Central memory CD8-positive, alpha-beta T cell (primary cell): ENCODE measurements at regions not wholly inside any gene's neighbourhood (a gene's known extent, or its start where the extent isn't known, plus 50 kb on each side); places are given as distances from the start of the nearest gene placed in this dataset.
"Not testable (repeated sequence)": the region's sequence is repeated elsewhere in the genome, so short reads cannot be mapped to it uniquely, and the experiment has no call there.

Experiments used
- ATAC-seq: fragments of 150-1000 bp; cut with Tn5 transposase; replicated peaks from 2 replicates; pipeline ENCODE4 v1.10.0; 2022; ENCODE audit warnings: mild to moderate bottlenecking, moderate FRiP score, moderate number of reproducible peaks; ENCODE audit not compliant: poor library complexity, severe bottlenecking; ENCODE audit errors: extremely low read depth
- DNase-seq, 2 donors: peaks; one replicate each; pipeline ENCODE4 v3.0.0; 2021; ENCODE audit warnings: low spot score in 2 of 2
- H3K27ac Mint-ChIP-seq: one replicate; pipeline ENCODE4 v1.8.0; 2022; ENCODE audit warnings: low read depth, mild to moderate bottlenecking, moderate library complexity, mixed read lengths
- H3K27me3 Mint-ChIP-seq: one replicate; pipeline ENCODE4 v1.8.0; 2022; ENCODE audit warnings: mixed read lengths
- H3K36me3 Mint-ChIP-seq: one replicate; pipeline ENCODE4 v1.8.0; 2022; ENCODE audit warnings: mild to moderate bottlenecking, moderate library complexity, mixed read lengths; ENCODE audit not compliant: insufficient read depth
- H3K4me1 Mint-ChIP-seq: one replicate; pipeline ENCODE4 v1.8.0; 2022; ENCODE audit warnings: mixed read lengths
- H3K4me3 Mint-ChIP-seq: one replicate; pipeline ENCODE4 v1.8.0; 2022; ENCODE audit warnings: mild to moderate bottlenecking, moderate library complexity, mixed read lengths
- H3K9me3 Mint-ChIP-seq: one replicate; pipeline ENCODE4 v1.8.0; 2022; ENCODE audit warnings: mixed read lengths

GRCh38 chrX:40371376-40371775 lies 209.4 kb upstream of the ATP6AP2 start:
- no peak for ATAC-seq
- H3K4me3 Mint-ChIP-seq, result no peak overlapping the region

GRCh38 chrX:40368611-40369061 lies 212.1 kb upstream of the ATP6AP2 start:
- H3K4me1 Mint-ChIP-seq, result no peaks in the 10 kb centered on the region
- H3K27ac Mint-ChIP-seq, result no peak overlapping the region
- H3K36me3 Mint-ChIP-seq, result no peaks in the 10 kb centered on the region
- no peak for DNase-seq
- no peak for ATAC-seq
- no peaks in the 10 kb centered on the region for H3K9me3 Mint-ChIP-seq
- no peaks in the 10 kb centered on the region for H3K27me3 Mint-ChIP-seq
- no peak overlapping the region for H3K4me3 Mint-ChIP-seq

More at GRCh38 chrX:40371376-40371775, 209.4 kb upstream of the ATP6AP2 start:
- no peaks in the 10 kb centered on the region for H3K4me1 Mint-ChIP-seq
- no peaks in the 10 kb centered on the region for H3K36me3 Mint-ChIP-seq
- H3K27ac Mint-ChIP-seq, result no peak overlapping the region
- no peak for DNase-seq
- no peaks in the 10 kb centered on the region for H3K9me3 Mint-ChIP-seq
- H3K27me3 Mint-ChIP-seq, result no peaks in the 10 kb centered on the region

- DNase-seq (no peak), ATAC-seq (no peak)
- Mint-ChIP-seq H3K27me3 (no peaks in the 10 kb centered on the region), H3K4me1 (no peaks in the 10 kb centered on the region), H3K4me3 (no peak overlapping the region), H3K9me3 (no peaks in the 10 kb centered on the region), H3K36me3 (no peaks in the 10 kb centered on the region), H3K27ac (no peak overlapping the region)
Observed at GRCh38 chrX:40366661-40367060, 214.1 kb upstream of the ATP6AP2 start.

GRCh38 chrX:40362291-40362690 lies 218.5 kb upstream of the ATP6AP2 start:
- DNase-seq, H3K36me3 Mint-ChIP-seq, H3K27ac Mint-ChIP-seq, H3K9me3 Mint-ChIP-seq, H3K27me3 Mint-ChIP-seq, H3K4me3 Mint-ChIP-seq, ATAC-seq, H3K4me1 Mint-ChIP-seq: not testable (repeated sequence)

- ATAC-seq (no peak), DNase-seq (no peak)
- no peak overlapping the region for H3K27ac Mint-ChIP-seq
- no peaks in the 10 kb centered on the region for H3K36me3 Mint-ChIP-seq
- H3K4me1 Mint-ChIP-seq, result no peaks in the 10 kb centered on the region
- no peaks in the 10 kb centered on the region for H3K9me3 Mint-ChIP-seq
- no peaks in the 10 kb centered on the region for H3K27me3 Mint-ChIP-seq
- no peak overlapping the region for H3K4me3 Mint-ChIP-seq
Observed at GRCh38 chrX:40360557-40360956, 220.2 kb upstream of the ATP6AP2 start.

GRCh38 chrX:40359593-40359992 lies 221.2 kb upstream of the ATP6AP2 start:
- Mint-ChIP-seq H3K9me3 (no peaks in the 10 kb centered on the region), H3K4me1 (no peaks in the 10 kb centered on the region), H3K27ac (no peak overlapping the region), H3K4me3 (no peak overlapping the region), H3K36me3 (no peaks in the 10 kb centered on the region), H3K27me3 (no peaks in the 10 kb centered on the region)
- ATAC-seq, result no peak
- DNase-seq, result no peak

GRCh38 chrX:40358994-40359393 lies 221.8 kb upstream of the ATP6AP2 start:
- H3K9me3 Mint-ChIP-seq, result no peaks in the 10 kb centered on the region
- no peak for DNase-seq
- H3K27ac Mint-ChIP-seq, result no peak overlapping the region
- no peak for ATAC-seq
- H3K27me3 Mint-ChIP-seq, result no peaks in the 10 kb centered on the region
- no peak overlapping the region for H3K4me3 Mint-ChIP-seq
- no peaks in the 10 kb centered on the region for H3K36me3 Mint-ChIP-seq
- H3K4me1 Mint-ChIP-seq, result no peaks in the 10 kb centered on the region

GRCh38 chrX:40349251-40349650 lies 231.5 kb upstream of the ATP6AP2 start:
- Mint-ChIP-seq H3K27me3 (no peaks in the 10 kb centered on the region), H3K27ac (no peak overlapping the region), H3K36me3 (no peaks in the 10 kb centered on the region), H3K4me1 (no peaks in the 10 kb centered on the region), H3K4me3 (no peak overlapping the region), H3K9me3 (no peaks in the 10 kb centered on the region)
- ATAC-seq (no peak), DNase-seq (no peak)

GRCh38 chrX:40346379-40346778 lies 234.4 kb upstream of the ATP6AP2 start:
- Mint-ChIP-seq H3K4me3 (no peak overlapping the region), H3K4me1 (no peaks in the 10 kb centered on the region), H3K27me3 (no peaks in the 10 kb centered on the region), H3K36me3 (no peaks in the 10 kb centered on the region), H3K27ac (no peak overlapping the region), H3K9me3 (no peaks in the 10 kb centered on the region)
- DNase-seq, result no peak
- ATAC-seq, result no peak

- Mint-ChIP-seq H3K27ac (no peak overlapping the region), H3K27me3 (no peaks in the 10 kb centered on the region), H3K36me3 (no peaks in the 10 kb centered on the region), H3K9me3 (no peaks in the 10 kb centered on the region), H3K4me3 (no peak overlapping the region), H3K4me1 (no peaks in the 10 kb centered on the region)
- ATAC-seq (no peak), DNase-seq (no peak)
Observed at GRCh38 chrX:40343319-40343718, 237.5 kb upstream of the ATP6AP2 start.

- ATAC-seq, result no peak
Observed at GRCh38 chrX:40340116-40340515, 240.7 kb upstream of the ATP6AP2 start.

GRCh38 chrX:40333344-40333743 lies 235.6 kb upstream of the BCOR start:
- Mint-ChIP-seq H3K36me3 (no peaks in the 10 kb centered on the region), H3K4me1 (no peaks in the 10 kb centered on the region), H3K9me3 (no peaks in the 10 kb centered on the region), H3K4me3 (no peak overlapping the region), H3K27me3 (no peaks in the 10 kb centered on the region), H3K27ac (no peak overlapping the region)
- DNase-seq (no peak), ATAC-seq (no peak)

More at GRCh38 chrX:40340116-40340515, 240.7 kb upstream of the ATP6AP2 start:
- H3K27ac Mint-ChIP-seq, result no peak overlapping the region
- no peaks in the 10 kb centered on the region for H3K27me3 Mint-ChIP-seq
- DNase-seq, result no peak
- H3K9me3 Mint-ChIP-seq, result no peaks in the 10 kb centered on the region
- H3K4me1 Mint-ChIP-seq, result no peaks in the 10 kb centered on the region
- no peaks in the 10 kb centered on the region for H3K36me3 Mint-ChIP-seq
- no peak overlapping the region for H3K4me3 Mint-ChIP-seq

- Mint-ChIP-seq H3K36me3 (no peaks in the 10 kb centered on the region), H3K27me3 (no peaks in the 10 kb centered on the region), H3K27ac (no peak overlapping the region), H3K4me1 (no peaks in the 10 kb centered on the region), H3K9me3 (no peaks in the 10 kb centered on the region), H3K4me3 (no peak overlapping the region)
- DNase-seq (no peak), ATAC-seq (no peak)
Observed at GRCh38 chrX:40331762-40332161, 234.0 kb upstream of the BCOR start.

GRCh38 chrX:40331353-40331752 lies 233.6 kb upstream of the BCOR start:
- no peaks in the 10 kb centered on the region for H3K27me3 Mint-ChIP-seq
- DNase-seq, result no peak
- no peaks in the 10 kb centered on the region for H3K4me1 Mint-ChIP-seq
- H3K9me3 Mint-ChIP-seq, result no peaks in the 10 kb centered on the region
- H3K4me3 Mint-ChIP-seq, result no peak overlapping the region
- H3K27ac Mint-ChIP-seq, result no peak overlapping the region
- no peak for ATAC-seq
- H3K36me3 Mint-ChIP-seq, result no peaks in the 10 kb centered on the region
